Body of pancreas (tissue), 4 donors: ENCODE measurements at regions not wholly inside any gene's neighbourhood (a gene's known extent, or its start where the extent isn't known, plus 50 kb on each side); places are given as distances from the start of the nearest gene placed in this dataset.

ENCODE experiments used
- CTCF ChIP-seq, 7 experiments: fragments of 450-650 bp in 4 of 7; fragments of 200-600 bp in 3 of 7; sonication (generic) in 3 of 7; IDR thresholded peaks; one replicate each; pipeline ENCODE4 v1.5.1; 2016 to 2019; ENCODE audit warnings: antibody characterized with exemption in 7 of 7
- POLR2A ChIP-seq, 3 donors: fragments of 450-650 bp; IDR thresholded peaks; one replicate each; pipeline ENCODE4 v1.6.1; 2016; ENCODE audit warnings: antibody characterized with exemption in 3 of 3, mild to moderate bottlenecking in 2 of 3

- TF ChIP-seq CTCF (IDR thresholded peaks at IDR 0.05) (no peak), POLR2A (IDR thresholded peaks at IDR 0.05) (no peak)
These were observed 121.5 kb upstream of the SATB1 start for GRCh38 chr3:18546632-18547031.
